NT2/D1 (cell line): ENCODE measurements at regions not wholly inside any gene's neighbourhood (a gene's known extent, or its start where the extent isn't known, plus 50 kb on each side); places are given as distances from the start of the nearest gene placed in this dataset.

Experiments used
- SUZ12 ChIP-seq: IDR thresholded peaks from 2 replicates; pipeline ENCODE4 v1.6.1; 2011; ENCODE audit not compliant: insufficient read length, insufficient read depth; ENCODE audit errors: extremely low read depth
- YY1 ChIP-seq: IDR thresholded peaks from 2 replicates; pipeline ENCODE4 v1.6.1; 2011; ENCODE audit not compliant: insufficient read length, insufficient read depth
- ZNF274 ChIP-seq: IDR thresholded peaks from 2 replicates; pipeline ENCODE4 v1.6.1; 2011; ENCODE audit warnings: mild to moderate bottlenecking, low read depth, low read length

DNA sequence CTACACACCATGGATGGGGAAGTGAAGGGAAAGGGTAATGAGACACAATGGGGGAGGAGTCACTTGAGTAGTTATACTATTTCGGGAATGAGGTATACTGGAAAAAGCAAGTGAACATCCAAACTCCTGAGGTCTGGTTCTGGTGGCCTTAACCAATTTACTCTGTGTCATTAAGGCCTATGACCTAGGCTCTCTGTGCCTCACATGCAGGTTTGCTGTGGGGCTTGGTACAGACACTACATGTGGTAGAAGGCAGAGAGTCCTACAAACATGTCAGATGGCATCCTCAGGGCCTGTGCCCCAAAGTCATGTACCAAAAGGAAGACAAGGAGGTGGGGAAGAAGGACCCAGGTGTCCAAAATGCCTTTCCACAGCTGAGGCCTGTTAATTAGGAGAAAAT, 98.9 kb downstream of the TRIM29 start:
- no peak for TF ChIP-seq YY1
- TF ChIP-seq SUZ12 = no peak
- TF ChIP-seq ZNF274 = no peak
